IMR-90 (cell line): ENCODE measurements at regions not wholly inside any gene's neighbourhood (a gene's known extent, or its start where the extent isn't known, plus 50 kb on each side); places are given as distances from the start of the nearest gene placed in this dataset.

Experiments
- BHLHE40 ChIP-seq: fragments of 150-350 bp; IDR thresholded peaks from 2 replicates; pipeline ENCODE4 v1.6.1; 2016; ENCODE audit warnings: mild to moderate bottlenecking, low read depth, low read length
- CHD1 ChIP-seq: IDR thresholded peaks from 2 replicates; pipeline ENCODE4 v1.6.1; 2012; ENCODE audit warnings: low read depth, low read length, improper control_type of control experiment
- CTCF ChIP-seq: conservative IDR thresholded peaks from 2 replicates; pipeline ENCODE4 v1.5.1; 2012; ENCODE audit warnings: mild to moderate bottlenecking, low read depth, low read length, improper control_type of control experiment
- ELK1 ChIP-seq: fragments of 150-350 bp; IDR thresholded peaks from 2 replicates; pipeline ENCODE4 v1.6.1; 2016; ENCODE audit warnings: low read depth, mild to moderate bottlenecking, low read length, moderate library complexity, borderline replicate concordance
- FOS ChIP-seq: fragments of 150-350 bp; IDR thresholded peaks from 2 replicates; pipeline ENCODE4 v1.6.1; 2016; ENCODE audit warnings: low read depth, low read length
- MAZ ChIP-seq: IDR thresholded peaks from 2 replicates; pipeline ENCODE4 v1.6.1; 2012; ENCODE audit warnings: low read depth, mild to moderate bottlenecking, low read length, improper control_type of control experiment, moderate library complexity, borderline replicate concordance
- MXI1 ChIP-seq: IDR thresholded peaks from 2 replicates; pipeline ENCODE4 v1.6.1; 2012; ENCODE audit warnings: low read depth, mild to moderate bottlenecking, low read length, moderate library complexity, borderline replicate concordance
- NFE2L2 ChIP-seq: fragments of 150-350 bp; IDR thresholded peaks from 2 replicates; pipeline ENCODE4 v1.6.1; 2016; ENCODE audit warnings: low read depth, mild to moderate bottlenecking, low read length
- POLR2A ChIP-seq: IDR thresholded peaks from 2 replicates; pipeline ENCODE4 v1.6.1; 2012; ENCODE audit warnings: mild to moderate bottlenecking, low read depth, low read length
- RAD21 ChIP-seq: IDR thresholded peaks from 2 replicates; pipeline ENCODE4 v1.6.1; 2012; ENCODE audit warnings: low read length, improper control_type of control experiment
- RCOR1 ChIP-seq: IDR thresholded peaks from 2 replicates; pipeline ENCODE4 v1.6.1; 2012; ENCODE audit warnings: mild to moderate bottlenecking, low read length, improper control_type of control experiment; ENCODE audit not compliant: insufficient replicate concordance
- RFX5 ChIP-seq: IDR thresholded peaks from 2 replicates; pipeline ENCODE4 v1.8.0; 2012; ENCODE audit warnings: low read depth, mild to moderate bottlenecking, low read length, moderate library complexity
- SMC3 ChIP-seq: fragments of 150-350 bp; IDR thresholded peaks from 2 replicates; pipeline ENCODE4 v1.6.1; 2016; ENCODE audit warnings: low read depth, mild to moderate bottlenecking, antibody characterized with exemption, low read length, moderate library complexity
- USF2 ChIP-seq: fragments of 150-350 bp; IDR thresholded peaks from 2 replicates; pipeline ENCODE4 v1.6.1; 2017; ENCODE audit warnings: mild to moderate bottlenecking, antibody characterized with exemption, low read length, low read depth

GRCh38 chr20:17021481-17021880 lies 205.4 kb upstream of the PCSK2 start:
- no peak for TF ChIP-seq POLR2A
- no peak for TF ChIP-seq CTCF
- no peak for TF ChIP-seq BHLHE40
- no peak for TF ChIP-seq USF2
- no peak for TF ChIP-seq RCOR1
- no peak for TF ChIP-seq RAD21
- TF ChIP-seq MXI1 = no peak
- TF ChIP-seq NFE2L2 = no peak
- no peak for TF ChIP-seq MAZ
- no peak for TF ChIP-seq RFX5
- no peak for TF ChIP-seq SMC3
- TF ChIP-seq FOS = no peak
- no peak for TF ChIP-seq CHD1
- no peak for TF ChIP-seq ELK1
